LNCaP clone FGC (cell line): ENCODE measurements at regions not wholly inside any gene's neighbourhood (a gene's known extent, or its start where the extent isn't known, plus 50 kb on each side); places are given as distances from the start of the nearest gene placed in this dataset.

Experiments
- DNase-seq: peaks from one replicate; pipeline ENCODE4 v3.0.0-alpha.2; 2011; ENCODE audit warnings: low read depth
- H3K4me3 ChIP-seq: 2 replicates; pipeline ENCODE4 v1.5.1; 2011; ENCODE audit warnings: mild to moderate bottlenecking, low read depth, low read length, control low read depth
- CTCF ChIP-seq: IDR thresholded peaks from 2 replicates; pipeline ENCODE4 v1.5.1; 2012; ENCODE audit warnings: mild to moderate bottlenecking; ENCODE audit not compliant: control insufficient read depth, insufficient read depth; ENCODE audit errors: extremely low read depth

- DNase-seq: no peak
- TF ChIP-seq CTCF: no peak
- no peak overlapping the region for H3K4me3 ChIP-seq
Measured at GRCh38 chr14:101169267-101169666, 265.7 kb upstream of the RTL1 start.

- TF ChIP-seq CTCF: no peak
- no peak overlapping the region for H3K4me3 ChIP-seq
- no peak for DNase-seq
Measured at GRCh38 chr14:101171650-101172049, 268.1 kb upstream of the RTL1 start.

- no peak overlapping the region for H3K4me3 ChIP-seq
- TF ChIP-seq CTCF: no peak
- no peak for DNase-seq
Measured at GRCh38 chr14:101173698-101174521, 270.4 kb upstream of the RTL1 start.

GRCh38 chr14:101174522-101174838 is 271.0 kb upstream of the RTL1 start:
- DNase-seq: no peak
- TF ChIP-seq CTCF: no peak
- H3K4me3 ChIP-seq: no peak overlapping the region

- DNase-seq: no peak
- TF ChIP-seq CTCF: no peak
Measured at GRCh38 chr14:101174980-101175606, 271.6 kb upstream of the RTL1 start.

GRCh38 chr14:101175731-101176534 is 272.4 kb upstream of the RTL1 start:
- no peak for DNase-seq
- no peak for TF ChIP-seq CTCF
- H3K4me3 ChIP-seq: no peak overlapping the region

More at GRCh38 chr14:101174980-101175606, 271.6 kb upstream of the RTL1 start:
- H3K4me3 ChIP-seq: no peak overlapping the region
